Pons (tissue), 1 donor: ENCODE measurements at regions not wholly inside any gene's neighbourhood (a gene's known extent, or its start where the extent isn't known, plus 50 kb on each side); places are given as distances from the start of the nearest gene placed in this dataset.

Experiments
- DNase-seq: peaks from one replicate; pipeline ENCODE4 v3.0.0-alpha.2; 2016; ENCODE audit warnings: low spot score

DNA sequence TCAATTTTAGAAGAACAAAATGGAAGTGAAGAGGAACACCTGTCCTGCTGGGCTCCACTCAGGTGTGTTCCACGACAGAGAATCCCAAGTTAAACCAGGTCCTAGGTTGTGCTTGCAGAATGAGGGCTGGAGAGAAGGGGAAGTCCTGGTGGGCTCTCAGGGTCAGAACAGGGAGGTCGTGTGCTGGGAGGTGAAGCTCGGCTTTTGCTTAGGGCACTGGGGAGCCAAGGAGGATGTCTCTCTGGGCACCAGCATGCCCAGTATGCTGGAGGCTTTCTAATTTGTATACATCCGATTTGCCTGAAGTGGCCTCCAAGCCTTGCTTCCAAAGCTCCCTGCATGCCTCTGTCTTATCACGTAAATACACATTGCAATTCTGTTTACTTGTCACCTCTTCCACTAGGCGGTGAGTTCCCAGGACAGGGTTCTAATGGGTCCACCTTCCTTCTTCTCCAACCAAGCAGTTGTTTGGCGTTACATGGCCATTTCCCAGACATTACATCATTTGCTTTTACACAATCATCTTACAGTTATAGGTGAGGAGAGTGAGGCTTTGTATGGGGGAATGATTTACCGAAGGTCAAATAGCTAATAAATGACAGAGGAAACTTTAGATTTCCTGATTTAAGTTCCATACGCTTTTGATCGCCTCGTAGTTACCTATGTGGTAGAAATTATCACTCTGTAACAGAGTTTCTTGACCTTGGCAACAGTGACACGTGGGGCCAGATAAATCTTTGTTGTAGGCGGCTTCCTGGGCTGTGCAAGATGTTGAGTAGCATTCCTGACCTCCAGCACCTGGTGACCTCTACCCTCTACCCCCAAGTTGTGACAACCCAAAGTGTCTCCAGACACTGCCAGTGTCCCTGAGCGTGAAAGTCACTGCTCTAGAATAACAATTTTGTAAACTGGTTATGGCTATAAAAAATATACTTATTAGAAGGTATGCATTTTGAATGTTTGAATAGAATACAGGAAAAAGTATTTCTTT lies 901.5 kb downstream of the TBC1D22A start:
- no peak for DNase-seq

DNA sequence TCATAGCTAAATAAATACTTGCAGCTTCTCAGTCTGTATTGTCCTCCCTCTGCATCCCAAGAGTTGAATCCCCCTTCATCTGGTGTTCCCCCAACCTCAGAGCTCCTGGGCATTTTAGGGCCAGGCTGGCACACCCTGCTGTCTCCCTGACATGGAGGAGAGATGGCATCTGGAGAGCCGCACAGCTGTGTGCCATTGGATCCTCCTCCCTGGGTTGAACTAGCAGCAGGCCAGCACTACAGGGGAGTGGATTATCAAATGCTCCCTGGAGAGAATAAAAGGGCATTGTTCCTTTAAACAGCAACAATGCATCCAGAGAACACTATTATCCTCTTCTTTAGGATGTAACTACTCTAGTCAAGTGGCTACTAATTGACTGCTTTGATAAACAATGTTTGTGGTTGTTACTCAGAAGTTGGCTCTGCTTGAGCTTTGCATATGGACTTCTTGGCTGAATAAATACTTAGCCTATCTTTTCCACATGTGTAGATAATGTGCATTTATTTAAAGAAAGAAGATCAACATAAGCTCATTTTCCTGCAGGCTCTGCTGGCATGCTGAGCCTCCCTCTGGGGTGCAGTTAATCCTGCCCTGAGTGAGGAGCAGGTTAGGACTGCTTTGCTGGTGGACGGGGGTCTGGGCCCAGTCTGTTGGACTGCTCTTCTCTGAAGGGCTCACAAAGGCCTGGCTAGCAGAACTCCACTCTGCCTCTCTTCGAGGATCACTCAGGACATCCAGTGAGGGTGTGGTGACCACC lies 897.2 kb downstream of the TBC1D22A start:
- peak; percentile 61 for DNase-seq

DNA sequence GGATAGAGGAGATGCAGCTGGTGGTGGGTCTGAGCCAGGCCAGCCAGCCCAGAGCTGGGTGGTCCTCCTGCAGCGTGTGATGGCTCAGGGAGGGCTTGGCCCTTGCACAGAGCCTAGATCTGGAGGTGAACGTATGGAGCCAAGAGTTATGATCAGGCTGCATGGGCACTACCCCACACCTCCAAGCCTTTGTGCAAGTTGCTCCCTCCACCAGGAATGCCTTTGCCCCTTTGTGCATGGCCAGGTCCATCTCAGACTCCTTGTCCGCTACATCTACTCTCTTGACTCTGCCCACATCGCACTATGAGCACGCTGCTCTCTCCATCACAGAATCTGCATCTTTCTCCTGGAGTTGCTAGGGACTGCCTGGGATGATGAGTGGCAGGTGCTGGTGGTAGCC lies 895.7 kb downstream of the TBC1D22A start:
- no peak for DNase-seq

DNA sequence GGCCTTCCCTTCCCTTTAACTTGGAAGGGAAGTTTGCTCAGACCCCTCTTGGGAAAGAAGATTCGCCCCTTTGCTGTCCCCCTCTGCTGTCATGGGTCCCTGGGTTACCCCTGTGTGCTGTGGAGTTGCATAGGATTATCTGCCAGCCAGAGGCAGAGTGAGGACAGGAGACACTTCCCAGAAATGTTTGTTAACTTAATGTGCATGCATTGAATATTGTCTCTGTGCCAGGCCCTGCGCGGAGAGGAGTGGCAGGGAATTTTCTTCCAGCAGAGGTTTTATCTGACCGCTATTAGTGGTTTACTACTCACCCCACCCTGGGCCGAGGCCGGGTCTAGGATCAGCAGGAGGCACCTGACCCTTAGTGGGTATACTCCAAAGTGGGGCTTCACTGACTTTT lies 894.8 kb downstream of the TBC1D22A start:
- DNase-seq: no peak

- DNase-seq: no peak
Observed at GRCh38 chr22:47656806-47657205, 894.4 kb downstream of the TBC1D22A start.

DNA sequence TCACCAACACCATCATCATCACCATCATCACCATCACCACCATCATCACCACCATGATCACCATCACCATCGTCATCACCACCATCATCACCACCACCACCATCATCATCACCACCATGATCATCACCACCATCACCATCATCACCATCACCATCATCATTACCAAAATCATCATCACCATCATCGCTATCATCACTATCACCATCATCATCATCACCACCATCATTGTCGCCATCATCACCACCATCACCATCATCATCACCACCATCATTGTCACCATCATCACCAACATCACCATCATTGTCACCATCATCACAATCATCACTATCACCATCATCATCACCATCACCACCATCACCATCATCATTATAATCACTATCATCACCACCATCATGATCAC lies 893.5 kb downstream of the TBC1D22A start:
- no peak for DNase-seq

DNA sequence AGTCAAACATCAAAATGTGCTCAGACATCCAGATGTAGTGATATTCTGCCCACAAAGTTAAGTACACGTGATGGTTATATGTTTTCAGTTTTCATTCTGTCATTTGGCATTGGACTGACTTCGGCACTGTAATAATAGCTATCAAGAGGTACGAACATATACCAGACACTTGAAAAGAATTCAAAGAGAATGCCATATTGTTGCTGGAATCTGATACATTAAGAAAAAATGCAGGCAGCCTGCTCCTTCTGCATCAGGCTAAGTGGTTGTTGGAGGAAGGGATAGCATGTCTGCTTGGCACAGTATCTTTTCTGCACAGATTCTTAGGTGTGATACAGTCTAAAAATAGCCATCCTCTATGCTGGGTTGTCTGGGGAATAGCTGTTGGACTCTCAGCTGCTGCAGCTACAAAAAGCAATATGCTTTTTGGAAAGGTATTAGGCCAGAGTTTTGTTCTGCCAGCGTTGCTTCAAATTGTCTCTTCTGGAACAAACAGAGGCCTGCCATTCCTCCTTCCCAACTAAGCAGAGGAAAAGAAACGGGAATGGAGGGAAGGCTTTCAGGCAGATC lies 892.6 kb downstream of the TBC1D22A start:
- DNase-seq: no peak

DNA sequence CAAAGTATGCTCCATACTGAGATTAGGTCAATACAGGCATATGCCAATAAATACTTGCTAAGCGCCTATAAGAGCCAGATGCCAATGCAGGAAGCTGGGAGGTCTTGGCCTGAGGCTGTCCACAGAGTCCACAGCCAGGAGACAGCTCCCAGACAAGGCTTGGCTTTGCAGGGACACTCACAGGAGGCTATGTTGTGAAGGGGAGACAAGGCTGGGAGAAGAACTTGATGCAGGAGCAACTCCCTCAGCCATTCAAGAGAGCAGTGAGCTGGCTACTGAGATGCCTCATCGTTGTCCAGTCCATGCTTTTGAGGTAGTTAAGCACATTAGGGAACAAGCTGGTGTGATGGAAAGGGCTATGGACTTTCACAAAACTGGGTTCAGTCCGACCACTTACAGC lies 891.5 kb downstream of the TBC1D22A start:
- no peak for DNase-seq

DNA sequence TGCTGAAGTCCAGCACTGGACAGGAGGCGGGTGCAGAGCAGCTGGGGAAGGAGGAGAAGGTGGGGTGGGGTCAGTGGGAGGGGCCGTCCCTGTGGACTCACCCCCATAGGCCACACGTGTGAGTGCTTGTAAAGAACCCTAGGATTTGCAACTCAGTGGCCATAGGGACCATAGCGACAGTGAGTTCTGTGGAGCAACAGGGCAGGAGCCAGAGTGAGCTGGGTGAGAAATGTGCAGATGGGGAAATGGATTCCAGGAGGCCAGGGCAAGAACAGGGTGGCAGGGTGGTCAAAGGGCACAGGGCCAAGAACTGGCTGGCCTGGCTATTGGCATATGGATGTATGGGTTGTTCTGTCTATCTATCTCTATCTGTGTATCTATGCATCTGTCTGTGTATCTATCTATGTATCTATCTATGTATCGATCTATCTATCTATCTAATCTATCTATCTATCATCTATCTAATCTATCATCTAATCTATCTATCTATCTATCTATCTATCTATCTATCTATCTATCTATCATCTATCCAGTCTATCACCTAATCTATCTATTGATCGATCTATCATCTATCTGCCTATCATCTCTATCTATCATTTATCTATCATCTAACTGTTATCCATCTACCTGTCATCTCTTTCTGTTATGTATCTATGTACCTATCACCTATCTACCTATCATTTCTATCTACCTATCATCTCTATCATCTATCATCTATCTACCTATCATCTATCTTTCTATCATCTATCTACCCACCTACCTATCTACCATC lies 889.0 kb downstream of the TBC1D22A start:
- DNase-seq: no peak

DNA sequence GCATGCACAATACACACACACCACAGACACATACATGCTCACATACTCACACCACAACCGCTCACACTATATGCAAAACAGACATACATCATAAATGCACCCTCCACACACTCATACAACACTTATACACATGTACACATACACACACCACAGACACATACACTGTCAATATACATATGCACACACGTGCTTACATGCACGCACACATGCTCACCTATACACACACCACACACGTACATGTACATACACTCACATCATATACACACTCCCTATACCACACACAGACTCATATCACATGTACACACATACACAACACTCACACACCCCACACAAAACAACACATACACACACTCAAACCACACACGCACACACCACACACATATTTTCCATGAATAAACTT lies 885.3 kb downstream of the TBC1D22A start:
- no peak for DNase-seq

DNA sequence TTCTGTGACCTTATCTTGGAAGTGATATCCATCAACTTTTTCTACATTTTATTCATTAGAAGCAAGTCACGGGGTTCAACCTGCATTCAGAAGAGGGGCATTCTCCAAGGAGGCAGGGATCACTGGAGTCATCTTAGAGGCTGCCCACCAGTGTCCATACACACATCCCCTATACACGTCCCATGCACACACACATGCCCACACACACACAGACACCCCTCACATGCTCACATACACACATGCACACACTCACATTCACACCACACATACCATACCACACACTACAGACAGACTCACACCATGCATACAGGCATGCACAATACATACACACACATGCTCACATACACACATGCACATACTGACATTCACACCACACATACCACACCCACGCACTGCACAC lies 884.7 kb downstream of the TBC1D22A start:
- DNase-seq: no peak

DNA sequence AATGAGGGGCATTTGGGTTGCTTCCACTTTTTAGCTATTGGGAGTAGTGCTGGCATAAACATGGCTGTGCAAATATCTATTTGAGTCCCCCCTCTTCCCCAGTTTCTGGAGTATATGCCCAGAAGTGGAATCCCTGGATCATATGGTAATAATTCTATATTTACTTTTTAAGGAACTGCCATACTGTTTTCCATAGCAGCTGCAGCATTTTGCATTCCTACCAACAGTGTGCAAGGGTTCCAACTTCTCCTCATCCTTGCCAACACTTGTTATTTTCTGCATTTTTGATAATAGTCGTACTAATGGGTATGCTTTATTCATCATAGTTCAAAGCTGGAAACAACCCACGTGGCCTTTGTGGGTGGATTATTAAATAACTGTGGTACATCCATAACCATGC lies 883.5 kb downstream of the TBC1D22A start:
- no peak for DNase-seq

- DNase-seq: no peak
Observed at GRCh38 chr22:47645450-47645914, 883.0 kb downstream of the TBC1D22A start.

DNA sequence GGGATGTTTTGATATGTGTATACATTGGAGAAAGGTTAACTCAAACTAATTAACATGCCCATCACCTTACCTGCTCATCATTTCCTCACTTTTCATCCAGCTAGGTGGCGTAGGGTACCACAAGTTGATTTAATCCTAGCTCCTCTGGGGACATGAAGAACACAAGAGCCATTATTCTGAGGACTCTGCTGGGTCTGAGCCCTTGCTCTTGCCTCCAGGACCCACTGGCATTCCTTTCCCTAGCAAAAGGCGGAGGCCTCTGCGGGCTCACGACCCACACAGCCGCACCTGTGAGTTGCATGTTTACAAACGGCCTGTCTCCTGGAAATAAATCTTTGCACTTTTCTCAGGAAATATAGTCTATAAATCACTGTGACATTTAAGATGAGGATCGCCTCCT lies 871.9 kb downstream of the TBC1D22A start:
- no peak for DNase-seq

DNA sequence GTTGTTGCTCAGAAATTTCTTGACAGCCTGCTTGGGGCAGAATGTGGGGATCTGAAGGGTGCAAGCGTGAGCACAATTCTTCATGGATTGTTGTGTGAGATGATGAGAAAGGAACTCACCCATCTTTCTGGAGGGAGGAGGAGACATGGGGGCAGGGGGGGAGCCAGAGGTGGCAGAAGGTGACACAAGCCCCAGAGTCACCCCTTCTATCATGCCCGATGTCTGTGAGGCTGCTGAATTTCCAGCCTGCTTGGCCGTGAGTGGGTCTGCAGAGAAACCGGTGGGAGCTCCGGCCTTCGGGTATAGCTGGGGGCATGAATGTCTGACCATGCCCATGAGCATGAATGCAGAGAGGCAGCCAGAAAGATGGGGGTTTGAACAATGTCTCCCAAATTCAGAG lies 870.7 kb downstream of the TBC1D22A start:
- DNase-seq: no peak

DNA sequence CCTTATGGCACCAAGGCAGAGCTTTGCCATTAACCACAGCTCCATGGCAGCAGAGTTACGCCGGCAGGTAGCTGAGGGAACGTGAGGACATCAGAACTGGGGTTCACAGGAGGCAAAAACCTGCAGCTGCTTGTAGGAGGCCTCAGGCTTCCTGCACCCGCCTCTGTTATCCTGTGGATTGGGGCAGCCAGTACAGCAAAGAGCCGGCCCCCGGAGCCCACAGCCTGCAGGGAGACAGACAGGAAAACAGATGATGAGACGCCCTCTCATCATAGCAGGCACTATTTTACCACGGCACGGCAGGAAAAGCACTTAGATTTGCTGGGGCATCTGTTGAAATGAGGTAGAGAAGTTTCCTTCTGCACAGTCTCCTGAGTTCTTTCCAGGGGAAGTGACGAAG lies 870.3 kb downstream of the TBC1D22A start:
- DNase-seq: no peak

GRCh38 chr22:47631571-47632102 lies 869.2 kb downstream of the TBC1D22A start:
- DNase-seq: no peak

DNA sequence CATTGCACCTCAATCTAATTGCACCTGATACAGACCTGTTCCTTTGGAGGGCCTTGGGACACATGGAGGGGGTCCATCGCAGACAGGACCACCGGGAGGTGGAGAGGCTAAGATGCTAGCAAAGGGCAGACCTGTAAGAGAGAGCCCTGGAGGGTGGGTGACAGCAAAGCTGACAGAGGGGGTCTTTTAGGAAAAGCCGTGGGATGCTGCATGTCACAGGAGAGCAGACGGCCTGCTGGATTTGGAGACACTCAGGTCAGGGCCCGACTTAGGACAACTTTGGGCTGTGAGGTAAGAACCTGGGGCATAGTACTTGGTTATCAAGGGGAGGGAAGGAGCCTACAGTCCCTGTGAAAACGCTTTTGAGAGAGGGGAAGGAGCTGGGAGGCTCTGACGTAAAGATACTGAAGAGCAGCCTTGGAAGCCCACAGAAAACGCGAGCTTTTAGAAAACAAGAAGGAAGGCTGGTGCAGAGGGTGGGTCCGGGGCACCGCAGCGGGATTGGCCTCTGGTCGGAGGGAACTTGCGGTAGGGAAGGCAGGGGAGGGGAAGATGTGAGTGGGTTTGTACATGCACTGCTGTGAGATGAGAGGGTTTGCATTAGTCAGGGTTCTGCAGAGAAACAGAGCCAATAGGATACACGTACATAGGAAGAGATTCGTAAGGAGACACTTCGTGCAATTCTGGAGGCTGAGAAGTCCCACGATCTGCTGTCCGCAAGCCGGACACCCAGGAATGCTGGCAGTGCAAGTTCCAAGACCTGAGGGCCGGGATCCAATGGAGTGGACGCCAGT lies 868.5 kb downstream of the TBC1D22A start:
- no peak for DNase-seq

GRCh38 chr22:47629791-47630655 lies 867.6 kb downstream of the TBC1D22A start:
- DNase-seq: no peak

DNA sequence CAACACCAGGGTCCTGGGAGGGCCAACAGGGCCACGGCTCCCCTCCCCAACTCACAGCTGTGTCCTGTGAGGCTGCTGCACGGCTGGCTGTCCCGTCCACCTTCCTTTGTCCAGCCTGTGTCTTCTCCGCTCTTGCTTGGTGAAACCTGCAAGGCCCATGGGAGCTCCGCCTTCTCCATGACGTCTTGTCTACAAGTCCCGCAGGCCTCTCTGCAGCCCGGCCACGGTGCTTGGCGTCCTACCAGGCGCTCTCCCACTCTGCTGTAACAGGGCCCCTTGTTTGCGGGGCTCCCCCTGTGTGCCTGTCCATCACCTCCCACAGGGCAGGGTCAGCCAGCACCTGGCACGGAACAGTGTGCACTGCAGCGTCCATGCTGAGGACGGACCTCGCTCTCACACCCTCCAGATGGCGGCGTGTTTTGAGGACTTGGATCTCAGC lies 866.8 kb downstream of the TBC1D22A start:
- no peak for DNase-seq
